Mononuclear cell (primary cell): ENCODE measurements at regions not wholly inside any gene's neighbourhood (a gene's known extent, or its start where the extent isn't known, plus 50 kb on each side); places are given as distances from the start of the nearest gene placed in this dataset.

Experiments
- H3K27me3 ChIP-seq: 2 replicates; pipeline ENCODE4 v1.6.0; 2011; ENCODE audit warnings: low read length, control low read depth; ENCODE audit not compliant: insufficient read depth
- H3K4me1 ChIP-seq: 2 replicates; pipeline ENCODE4 v1.5.1; 2011; ENCODE audit warnings: mild to moderate bottlenecking, low read length, control low read depth; ENCODE audit not compliant: insufficient read depth
- H3K4me3 ChIP-seq: 2 replicates; pipeline ENCODE4 v1.5.1; 2011; ENCODE audit warnings: mild to moderate bottlenecking, low read length, moderate library complexity
- H3K9me3 ChIP-seq: 2 replicates; pipeline ENCODE4 v1.5.1; 2011; ENCODE audit warnings: low read depth, mild to moderate bottlenecking, control low read depth, low read length

DNA sequence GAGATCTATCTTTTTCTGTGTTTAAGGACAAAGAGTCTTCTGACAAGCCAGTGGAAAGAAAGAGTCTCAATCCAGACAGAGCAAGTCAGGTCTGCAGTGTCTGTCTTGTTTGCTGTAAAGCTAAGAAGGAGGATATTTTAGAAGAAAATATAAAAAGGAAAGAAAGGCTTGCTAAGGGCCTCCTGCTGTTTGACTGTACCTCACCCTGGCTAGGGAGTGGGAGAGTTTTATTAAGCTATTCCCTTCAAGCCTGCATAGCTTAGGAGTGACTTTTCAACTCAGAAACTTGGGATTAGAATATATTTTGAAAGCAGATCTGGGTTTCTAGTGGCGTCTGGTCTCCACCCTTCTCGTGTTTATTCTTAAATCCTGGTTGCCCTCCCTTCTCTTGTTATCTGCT, 460.0 kb downstream of the COG6 start:
- Histone ChIP-seq H3K4me3 (no peak overlapping the region), H3K4me1 (no peaks in the 10 kb centered on the region), H3K9me3 (no peaks in the 10 kb centered on the region), H3K27me3 (no peaks in the 10 kb centered on the region)

DNA sequence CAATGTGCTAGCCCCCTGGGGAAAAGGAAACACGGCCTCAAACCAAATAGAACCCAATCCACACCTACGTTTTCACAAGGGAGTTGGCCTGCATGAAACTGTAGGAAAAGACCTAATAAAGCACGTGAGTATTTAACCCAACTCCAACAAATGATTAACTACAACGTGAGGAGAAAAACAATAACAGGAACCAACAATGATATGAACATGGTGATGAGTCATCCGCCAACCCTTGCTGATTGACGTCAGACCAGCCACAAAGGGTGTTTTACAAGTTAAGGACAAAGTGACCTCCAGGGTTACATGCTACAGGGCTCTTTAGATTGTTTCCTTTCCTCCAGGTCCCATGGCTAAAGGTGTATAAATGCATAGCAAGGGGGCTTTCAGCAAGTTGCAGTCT, 460.5 kb downstream of the COG6 start:
- Histone ChIP-seq H3K9me3 (no peaks in the 10 kb centered on the region), H3K4me1 (no peaks in the 10 kb centered on the region), H3K27me3 (no peaks in the 10 kb centered on the region), H3K4me3 (no peak overlapping the region)

DNA sequence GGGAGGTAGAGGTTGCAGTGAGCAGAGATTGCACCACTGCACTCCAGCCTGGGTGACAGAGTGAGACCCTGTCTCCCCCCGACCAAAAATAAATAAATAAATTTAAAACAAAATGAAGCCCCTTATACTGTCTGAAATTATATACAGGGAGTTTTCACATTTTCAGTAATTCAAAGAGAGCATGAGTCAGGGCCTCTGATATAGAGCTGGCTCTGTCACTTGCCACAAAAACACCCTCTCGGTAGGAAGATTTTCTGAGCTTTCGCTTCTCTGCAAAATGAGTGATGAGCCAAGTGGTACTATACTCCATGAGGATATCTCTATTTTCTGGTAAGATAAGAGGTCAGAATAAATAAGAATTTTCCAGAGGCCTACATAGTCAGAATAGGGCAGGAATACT, 462.9 kb downstream of the COG6 start:
- Histone ChIP-seq H3K4me1 (no peaks in the 10 kb centered on the region), H3K27me3 (no peaks in the 10 kb centered on the region), H3K4me3 (no peak overlapping the region), H3K9me3 (no peaks in the 10 kb centered on the region)

DNA sequence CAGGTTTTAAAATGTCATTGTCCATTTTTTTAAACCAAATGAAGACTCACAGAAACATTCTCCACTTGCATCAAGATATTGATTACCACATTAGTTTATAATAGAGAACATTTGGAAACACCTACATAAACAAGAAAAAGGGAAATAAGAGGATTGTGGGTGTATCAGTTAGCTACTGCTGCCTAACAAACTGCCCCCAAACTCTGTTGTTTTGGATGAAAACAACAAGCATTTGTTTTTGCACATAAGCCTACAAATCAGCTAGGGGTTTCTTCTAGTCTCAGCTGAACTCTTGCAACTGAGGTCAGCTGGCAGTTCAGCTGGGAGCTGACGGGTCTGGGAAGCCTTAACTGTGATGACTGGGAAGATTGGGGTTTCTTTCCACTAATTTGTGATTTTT, 464.4 kb downstream of the COG6 start:
- no peaks in the 10 kb centered on the region for H3K27me3 ChIP-seq
- H3K4me1 ChIP-seq, result no peaks in the 10 kb centered on the region
- no peak overlapping the region for H3K4me3 ChIP-seq
- H3K9me3 ChIP-seq, result no peaks in the 10 kb centered on the region

DNA sequence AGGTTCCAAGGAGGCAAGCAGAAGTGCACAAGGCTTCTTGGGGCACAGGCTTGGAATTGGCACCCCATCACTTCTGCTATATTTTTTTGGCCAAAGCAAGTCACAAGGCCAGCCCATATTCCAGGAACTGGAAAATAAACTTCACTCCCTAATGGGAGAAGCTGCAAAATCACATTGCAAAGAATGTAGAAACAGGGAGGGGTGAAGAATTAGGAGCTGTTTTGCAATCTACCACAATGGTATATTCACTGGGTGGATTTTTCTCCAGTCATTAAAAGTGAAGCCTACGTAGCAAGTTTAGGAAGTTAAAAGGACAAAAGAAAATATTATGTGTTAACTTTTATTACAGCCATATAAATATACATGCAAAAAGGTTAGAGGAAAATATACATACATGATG, 464.8 kb downstream of the COG6 start:
- H3K9me3 ChIP-seq, result no peaks in the 10 kb centered on the region
- H3K4me1 ChIP-seq, result no peaks in the 10 kb centered on the region
- H3K27me3 ChIP-seq, result no peaks in the 10 kb centered on the region
- no peak overlapping the region for H3K4me3 ChIP-seq

DNA sequence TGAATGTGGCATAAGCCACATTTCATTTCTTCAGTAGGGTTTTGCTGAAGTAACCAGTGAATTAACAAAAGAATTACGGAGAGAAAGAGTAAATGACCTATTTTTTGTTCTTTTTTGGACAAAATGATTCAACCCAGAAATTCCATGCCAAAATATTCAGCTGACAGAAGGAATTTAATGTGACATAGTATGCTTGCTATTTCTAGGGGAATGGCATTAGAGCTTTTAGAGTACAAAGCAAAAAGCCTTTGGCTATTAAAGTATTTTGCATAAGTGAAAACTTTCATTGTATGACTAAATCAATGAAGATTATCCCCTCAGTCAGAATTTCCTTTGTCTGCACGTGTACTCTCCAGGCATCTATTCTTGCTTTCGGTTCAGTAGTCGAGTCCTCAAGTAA, 465.3 kb downstream of the COG6 start:
- no peaks in the 10 kb centered on the region for H3K4me1 ChIP-seq
- no peak overlapping the region for H3K4me3 ChIP-seq
- no peaks in the 10 kb centered on the region for H3K27me3 ChIP-seq
- H3K9me3 ChIP-seq, result no peaks in the 10 kb centered on the region

GRCh38 chr13:40121722-40122121, 466.3 kb downstream of the COG6 start:
- Histone ChIP-seq H3K9me3 (no peaks in the 10 kb centered on the region), H3K4me3 (no peak overlapping the region), H3K4me1 (peaks cover 8% of the 10 kb centered on the region), H3K27me3 (no peaks in the 10 kb centered on the region)

DNA sequence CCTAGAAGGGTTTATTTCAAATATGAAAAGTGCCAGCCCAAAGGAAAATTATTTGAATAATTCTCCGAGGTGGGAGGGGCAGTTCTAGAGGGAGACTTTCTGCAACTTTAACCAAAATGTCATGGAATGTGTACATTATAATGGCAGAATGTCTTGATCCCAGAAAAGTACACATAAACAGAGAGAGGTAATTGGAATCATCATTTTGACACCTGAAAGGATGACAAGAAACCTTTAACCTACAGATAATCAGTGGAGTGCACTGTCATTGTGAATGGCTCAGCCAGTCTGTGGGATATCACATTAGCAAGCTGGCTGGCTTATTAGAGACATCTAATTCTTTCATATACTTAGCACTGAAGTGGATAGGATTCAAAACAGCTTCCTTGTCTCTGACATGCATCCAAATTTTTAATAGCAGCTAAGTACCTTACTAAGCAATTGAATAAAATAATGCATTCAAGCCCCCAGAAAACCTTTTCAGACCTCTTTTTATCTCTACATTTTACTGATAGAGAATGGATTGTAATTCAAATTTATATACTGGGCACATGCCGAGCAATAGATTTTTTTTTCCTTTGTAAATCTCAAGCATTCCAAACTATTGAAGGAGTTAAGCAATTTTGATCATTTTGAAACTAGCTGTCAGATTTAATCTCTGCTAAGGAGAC, 468.6 kb downstream of the COG6 start:
- Histone ChIP-seq H3K9me3 (no peaks in the 10 kb centered on the region), H3K27me3 (no peaks in the 10 kb centered on the region), H3K4me1 (peaks cover 23% of the 10 kb centered on the region), H3K4me3 (no peak overlapping the region)

GRCh38 chr13:40124633-40125015, 469.2 kb downstream of the COG6 start:
- no peaks in the 10 kb centered on the region for H3K9me3 ChIP-seq
- no peak overlapping the region for H3K4me3 ChIP-seq
- no peaks in the 10 kb centered on the region for H3K27me3 ChIP-seq
- H3K4me1 ChIP-seq, result peaks cover 23% of the 10 kb centered on the region

DNA sequence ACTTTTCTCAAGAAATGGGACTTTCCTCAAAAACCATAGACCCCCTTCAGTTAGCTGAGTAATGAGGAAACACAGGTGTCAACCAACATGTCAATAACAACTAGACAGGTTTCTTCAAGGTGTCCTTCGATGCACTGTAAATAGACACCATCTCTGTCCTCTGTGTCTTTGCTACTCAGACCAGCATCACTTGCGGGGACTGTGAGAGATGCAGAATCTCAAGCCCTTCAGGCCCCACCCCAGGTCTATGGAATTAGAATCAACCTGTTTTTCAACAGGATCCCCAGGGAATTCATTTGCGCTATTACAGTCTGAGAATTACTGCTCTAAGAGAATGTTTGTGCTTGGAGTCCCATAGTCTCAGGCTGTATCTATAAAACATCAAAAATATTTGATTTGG, 469.9 kb downstream of the COG6 start:
- Histone ChIP-seq H3K4me3 (no peak overlapping the region), H3K27me3 (no peaks in the 10 kb centered on the region), H3K4me1 (peaks cover 23% of the 10 kb centered on the region), H3K9me3 (no peaks in the 10 kb centered on the region)

- H3K4me1 ChIP-seq, result peaks cover 23% of the 10 kb centered on the region
- H3K27me3 ChIP-seq, result no peaks in the 10 kb centered on the region
- no peak overlapping the region for H3K4me3 ChIP-seq
- no peaks in the 10 kb centered on the region for H3K9me3 ChIP-seq
Measured at GRCh38 chr13:40126306-40127085, 471.0 kb downstream of the COG6 start.

- Histone ChIP-seq H3K4me1 (peaks cover 23% of the 10 kb centered on the region), H3K4me3 (no peak overlapping the region), H3K9me3 (no peaks in the 10 kb centered on the region), H3K27me3 (no peaks in the 10 kb centered on the region)
Measured at GRCh38 chr13:40127476-40127875, 472.0 kb downstream of the COG6 start.

DNA sequence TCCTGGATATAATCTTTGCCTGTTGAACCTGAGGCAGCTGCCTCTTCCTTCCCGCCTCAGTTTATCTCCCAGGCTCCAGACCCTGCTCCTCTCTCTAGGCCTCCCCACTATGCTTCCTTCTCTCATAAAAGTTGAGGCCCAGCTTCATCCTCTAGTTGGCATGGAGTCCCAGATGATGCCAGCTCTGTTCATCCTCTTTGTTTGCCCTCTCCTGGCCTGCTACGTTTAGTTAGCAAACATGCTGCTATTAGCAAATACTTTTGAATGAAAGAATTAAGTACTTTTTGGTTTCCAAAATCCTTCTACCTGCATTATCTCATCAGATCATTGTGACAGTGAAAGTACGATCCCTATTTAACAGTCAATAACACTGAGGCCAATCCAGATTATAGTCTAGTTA, 472.5 kb downstream of the COG6 start:
- Histone ChIP-seq H3K4me1 (peaks cover 23% of the 10 kb centered on the region), H3K4me3 (no peak overlapping the region), H3K27me3 (no peaks in the 10 kb centered on the region), H3K9me3 (no peaks in the 10 kb centered on the region)

DNA sequence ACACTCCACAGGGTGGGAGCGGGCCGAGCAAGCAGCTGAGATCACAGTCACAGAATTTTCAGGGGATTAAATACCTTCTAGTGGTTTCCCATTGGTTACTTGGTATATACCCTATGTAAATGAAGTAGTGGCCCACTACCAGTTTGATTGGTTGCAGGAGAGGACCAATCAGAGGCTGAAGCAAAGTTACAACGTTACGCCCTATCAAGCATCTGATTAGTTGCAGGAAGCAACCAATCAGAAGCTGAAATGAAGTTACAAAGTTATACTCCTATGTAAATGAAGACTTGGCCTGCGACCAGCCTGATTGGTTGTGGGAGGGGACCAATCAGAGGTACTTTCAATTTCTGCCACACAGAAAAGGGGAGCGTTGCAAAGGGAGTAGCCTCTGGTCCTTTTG, 474.0 kb downstream of the COG6 start:
- Histone ChIP-seq H3K4me3 (no peak overlapping the region), H3K9me3 (no peaks in the 10 kb centered on the region), H3K4me1 (peaks cover 23% of the 10 kb centered on the region), H3K27me3 (no peaks in the 10 kb centered on the region)

DNA sequence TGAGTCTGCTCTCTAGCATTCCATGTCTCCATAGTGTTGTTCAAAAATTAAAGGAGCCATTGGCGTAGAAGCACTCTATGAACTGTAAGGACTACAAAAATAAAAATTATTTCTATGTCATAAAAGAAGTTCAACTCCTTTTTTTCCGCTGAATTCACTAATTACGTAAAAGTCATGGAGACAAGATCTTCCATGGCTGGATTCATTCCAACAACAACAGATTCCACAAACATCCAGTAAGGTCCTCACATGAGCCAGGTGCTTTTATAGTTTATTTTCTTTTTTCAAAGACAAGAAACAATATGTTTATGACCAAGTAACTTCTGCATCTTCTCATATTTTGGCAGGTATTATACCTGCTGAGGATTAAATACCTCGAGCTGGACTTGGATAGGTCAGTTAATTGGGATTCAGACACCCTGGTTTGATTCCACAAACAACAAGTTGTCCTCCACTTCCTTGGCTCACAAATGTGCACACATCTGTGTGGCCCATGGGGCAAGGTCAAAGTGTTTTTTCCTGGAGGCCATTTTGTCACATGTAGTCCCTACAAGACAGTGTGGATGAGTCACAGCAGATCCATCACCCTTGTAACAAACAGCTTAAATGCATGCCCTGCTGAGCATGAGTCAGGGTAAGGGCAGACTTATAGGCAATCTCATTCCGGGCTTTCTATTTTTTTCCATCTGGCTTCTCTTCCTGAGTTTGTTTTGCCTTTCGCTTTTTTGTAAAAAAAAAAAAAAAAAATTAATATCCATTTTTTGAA, 475.6 kb downstream of the COG6 start:
- Histone ChIP-seq H3K4me1 (peaks cover 21% of the 10 kb centered on the region), H3K4me3 (no peak overlapping the region), H3K27me3 (no peaks in the 10 kb centered on the region), H3K9me3 (no peaks in the 10 kb centered on the region)
